SU-DHL-6 (cell line): ENCODE measurements at regions not wholly inside any gene's neighbourhood (a gene's known extent, or its start where the extent isn't known, plus 50 kb on each side); places are given as distances from the start of the nearest gene placed in this dataset.

Source experiments
- CTCF ChIP-seq: fragments of 200-600 bp; sonication (generic); IDR thresholded peaks from one replicate; pipeline ENCODE4 v1.5.1; 2017; ENCODE audit warnings: antibody characterized with exemption, mild to moderate bottlenecking, low read length, moderate library complexity; ENCODE audit not compliant: insufficient read depth, poor library complexity, severe bottlenecking
- EZH2phosphoT487 ChIP-seq: fragments of 200-600 bp; sonication (generic), shearing (Covaris generic); conservative IDR thresholded peaks from 2 replicates; pipeline ENCODE4 v1.6.1; 2018; ENCODE audit warnings: mild to moderate bottlenecking, antibody characterized with exemption, low read length, moderate library complexity, mixed read lengths

GRCh38 chr9:31854187-31854586, 530.3 kb upstream of the ACO1 start:
- TF ChIP-seq CTCF (no peak), EZH2phosphoT487 (no peak)
